ENCODE measurements at regions not wholly inside any gene's neighbourhood (a gene's known extent, or its start where the extent isn't known, plus 50 kb on each side); places are given as distances from the start of the nearest gene placed in this dataset.

- H3K4me1 Mint-ChIP-seq (ENCODE audit: low read depth) = no peaks in the 10 kb centered on the region
- no peak for TF ChIP-seq CTCF (IDR thresholded peaks at IDR 0.05)
- H3K36me3 Mint-ChIP-seq (ENCODE audit: low read depth) = no peaks in the 10 kb centered on the region; the same call in 1 of the 2 replicates
- peaks cover 41% of the 10 kb centered on the region for H3K9me3 Mint-ChIP-seq
- DNase-seq = no peak
- no peak overlapping the region for H3K27ac Mint-ChIP-seq
- H3K4me3 Mint-ChIP-seq = no peak overlapping the region
- peaks cover 4% of the 10 kb centered on the region for H3K27me3 Mint-ChIP-seq (ENCODE audit: insufficient read depth)
These were observed 116.0 kb downstream of the NMUR2 start for GRCh38 chr5:152288917-152289595.

- Mint-ChIP-seq H3K4me3 (no peak overlapping the region), H3K36me3 (ENCODE audit: low read depth) (no peaks in the 10 kb centered on the region; the same call in 1 of the 2 replicates), H3K4me1 (ENCODE audit: low read depth) (no peaks in the 10 kb centered on the region), H3K27me3 (ENCODE audit: insufficient read depth) (peaks cover 4% of the 10 kb centered on the region), H3K9me3 (peaks cover 45% of the 10 kb centered on the region), H3K27ac (no peak overlapping the region)
- no peak for DNase-seq
- TF ChIP-seq CTCF (IDR thresholded peaks at IDR 0.05) = no peak
These were observed 116.6 kb downstream of the NMUR2 start for GRCh38 chr5:152288499-152288898.

GRCh38 chr5:152285764-152286163 lies 119.3 kb downstream of the NMUR2 start:
- peaks cover 34% of the 10 kb centered on the region for H3K9me3 Mint-ChIP-seq
- no peak for TF ChIP-seq CTCF (IDR thresholded peaks at IDR 0.05)
- H3K4me3 Mint-ChIP-seq = no peak overlapping the region
- DNase-seq = no peak
- H3K27ac Mint-ChIP-seq = no peak overlapping the region
- H3K4me1 Mint-ChIP-seq (ENCODE audit: low read depth) = no peaks in the 10 kb centered on the region
- peaks cover 4% of the 10 kb centered on the region for H3K27me3 Mint-ChIP-seq (ENCODE audit: insufficient read depth)
- H3K36me3 Mint-ChIP-seq (ENCODE audit: low read depth) = no peaks in the 10 kb centered on the region; the same call in 1 of the 2 replicates

- H3K9me3 Mint-ChIP-seq = peaks cover 40% of the 10 kb centered on the region
- no peaks in the 10 kb centered on the region; the same call in 1 of the 2 replicates for H3K27me3 Mint-ChIP-seq (ENCODE audit: insufficient read depth)
- no peak for DNase-seq
- H3K4me1 Mint-ChIP-seq (ENCODE audit: low read depth) = no peaks in the 10 kb centered on the region
- no peak overlapping the region for H3K4me3 Mint-ChIP-seq
- H3K27ac Mint-ChIP-seq = no peak overlapping the region
- no peak for TF ChIP-seq CTCF (IDR thresholded peaks at IDR 0.05)
- H3K36me3 Mint-ChIP-seq (ENCODE audit: low read depth) = no peaks in the 10 kb centered on the region; the same call in 1 of the 2 replicates
These were observed 122.7 kb downstream of the NMUR2 start for GRCh38 chr5:152282331-152282730.

- no peaks in the 10 kb centered on the region for H3K4me1 Mint-ChIP-seq (ENCODE audit: low read depth)
- H3K9me3 Mint-ChIP-seq = peaks cover 36% of the 10 kb centered on the region
- no peaks in the 10 kb centered on the region for H3K27me3 Mint-ChIP-seq (ENCODE audit: insufficient read depth)
- no peak for DNase-seq
- H3K36me3 Mint-ChIP-seq (ENCODE audit: low read depth) = no peaks in the 10 kb centered on the region
- TF ChIP-seq CTCF (IDR thresholded peaks at IDR 0.05) = no peak
- no peak overlapping the region for H3K27ac Mint-ChIP-seq
- no peak overlapping the region for H3K4me3 Mint-ChIP-seq
These were observed 127.1 kb downstream of the NMUR2 start for GRCh38 chr5:152277936-152278335.

Data from HFFc6 (cell line).